ENCODE measurements at regions not wholly inside any gene's neighbourhood (a gene's known extent, or its start where the extent isn't known, plus 50 kb on each side); places are given as distances from the start of the nearest gene placed in this dataset.

GRCh38 chr18:29892960-29893558 lies 1149.5 kb downstream of the DSC3 start:
- TF ChIP-seq GATA2 (IDR thresholded peaks at IDR 0.05; ENCODE audit: low read depth, low read length) = no peak
- no peak for TF ChIP-seq GATA3 (IDR thresholded peaks at IDR 0.05; ENCODE audit: low read depth, low read length)

Measured in SH-SY5Y (cell line).